Tibial nerve (tissue), 4 donors: ENCODE measurements at regions not wholly inside any gene's neighbourhood (a gene's known extent, or its start where the extent isn't known, plus 50 kb on each side); places are given as distances from the start of the nearest gene placed in this dataset.

Experiments used
- DNase-seq, 2 donors: peaks; one replicate each; pipeline ENCODE4 v3.0.0-alpha.2; 2019; ENCODE audit warnings: low spot score in 2 of 2
- H3K27ac ChIP-seq, 4 donors: fragments of 200-600 bp; sonication (generic) in 3 of 4; one replicate each; pipeline ENCODE4 v1.5.1; 2017 to 2019; ENCODE audit warnings: mild to moderate bottlenecking in 1 of 4
- H3K27me3 ChIP-seq, 2 donors: fragments of 200-600 bp; sonication (generic) in 1 of 2; one replicate each; pipeline versions ENCODE4 v1.5.1 to v1.6.0; 2017 to 2019
- H3K36me3 ChIP-seq, 3 donors: fragments of 200-600 bp; sonication (generic); one replicate each; pipeline ENCODE4 v1.5.1; 2018 to 2019
- H3K4me1 ChIP-seq, 4 donors: fragments of 200-600 bp; sonication (generic) in 3 of 4; one replicate each; pipeline ENCODE4 v1.5.1; 2017 to 2019
- H3K4me3 ChIP-seq, 4 donors: fragments of 200-600 bp; sonication (generic) in 3 of 4; one replicate each; pipeline ENCODE4 v1.5.1; 2017 to 2019; ENCODE audit warnings: mild to moderate bottlenecking in 1 of 4, moderate library complexity in 1 of 4
- H3K9me3 ChIP-seq, 4 donors: fragments of 200-600 bp; sonication (generic) in 3 of 4; one replicate each; pipeline ENCODE4 v1.5.1; 2017 to 2019
- EP300 ChIP-seq, 2 donors: sonication (generic); formaldehyde crosslinking; IDR thresholded peaks; one replicate each; pipeline ENCODE4 v1.6.1; 2017; ENCODE audit warnings: antibody characterized with exemption in 2 of 2, mild to moderate bottlenecking in 1 of 2
- POLR2A ChIP-seq, 2 donors: fragments of 450-650 bp; IDR thresholded peaks; one replicate each; pipeline ENCODE4 v1.6.1; 2017; ENCODE audit warnings: antibody characterized with exemption in 2 of 2, mild to moderate bottlenecking in 2 of 2, moderate library complexity in 2 of 2
- WGBS, 2 donors: methylation state at CpG; one replicate each; pipeline ENCODE4 v1.1.5; 2018; 5-methylcytosine and 5-hydroxymethylcytosine counted together
- TF ChIP-seq, protein P1 (sequence below), 5 experiments: fragments of 200-600 bp in 3 of 5; fragments of 450-650 bp in 2 of 5; sonication (generic) in 3 of 5; IDR thresholded peaks; one replicate each; pipeline ENCODE4 v1.5.1; 2016 to 2019; ENCODE audit warnings: antibody characterized with exemption in 5 of 5, mild to moderate bottlenecking in 3 of 5, moderate library complexity in 2 of 5

DNA sequence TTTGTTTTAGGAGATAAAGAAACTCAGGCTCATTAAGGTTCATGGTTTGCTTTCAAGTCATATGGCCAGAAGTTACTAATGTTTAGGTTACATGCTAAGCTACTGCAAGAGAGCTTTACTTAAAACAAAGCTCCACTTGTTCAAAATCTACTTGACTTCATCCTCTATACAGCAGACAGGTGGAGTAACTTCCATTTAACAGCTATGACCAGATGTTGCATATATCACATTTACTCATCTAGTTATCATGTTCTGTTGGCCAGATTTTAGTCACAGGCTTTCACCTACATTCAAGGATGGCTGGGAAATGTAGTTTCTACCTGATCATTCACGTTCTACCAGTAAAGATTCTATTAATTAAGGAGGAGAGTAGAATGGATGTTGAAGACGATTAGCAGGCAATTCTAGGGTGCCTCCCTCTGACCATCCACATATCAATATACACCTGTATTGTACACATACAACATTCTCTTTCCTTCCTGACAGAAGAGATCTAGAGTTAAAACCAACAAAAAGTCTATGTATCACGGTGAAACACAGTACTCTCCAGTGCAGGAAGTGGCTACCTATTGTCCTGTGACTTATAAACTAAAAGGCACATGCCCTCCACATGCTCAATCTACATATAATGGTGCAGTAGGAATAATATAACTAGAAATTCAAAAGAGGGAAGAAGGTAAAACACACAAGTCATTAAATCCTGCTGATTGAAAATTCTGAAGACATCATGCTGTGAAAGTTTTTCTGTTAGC is 488.0 kb downstream of the MDFIC start:
- no peaks in the 10 kb centered on the region for H3K4me1 ChIP-seq
- H3K36me3 ChIP-seq = no peaks in the 10 kb centered on the region
- WGBS, 2 donors = 84% methylated on average over 3 of the region's 3 CpGs
- no peak overlapping the region for H3K27ac ChIP-seq
- H3K4me3 ChIP-seq = no peak overlapping the region
- no peak for DNase-seq
- TF ChIP-seq POLR2A (IDR thresholded peaks at IDR 0.05) (no peak), EP300 (IDR thresholded peaks at IDR 0.05) (no peak)
- TF ChIP-seq, protein P1, sequence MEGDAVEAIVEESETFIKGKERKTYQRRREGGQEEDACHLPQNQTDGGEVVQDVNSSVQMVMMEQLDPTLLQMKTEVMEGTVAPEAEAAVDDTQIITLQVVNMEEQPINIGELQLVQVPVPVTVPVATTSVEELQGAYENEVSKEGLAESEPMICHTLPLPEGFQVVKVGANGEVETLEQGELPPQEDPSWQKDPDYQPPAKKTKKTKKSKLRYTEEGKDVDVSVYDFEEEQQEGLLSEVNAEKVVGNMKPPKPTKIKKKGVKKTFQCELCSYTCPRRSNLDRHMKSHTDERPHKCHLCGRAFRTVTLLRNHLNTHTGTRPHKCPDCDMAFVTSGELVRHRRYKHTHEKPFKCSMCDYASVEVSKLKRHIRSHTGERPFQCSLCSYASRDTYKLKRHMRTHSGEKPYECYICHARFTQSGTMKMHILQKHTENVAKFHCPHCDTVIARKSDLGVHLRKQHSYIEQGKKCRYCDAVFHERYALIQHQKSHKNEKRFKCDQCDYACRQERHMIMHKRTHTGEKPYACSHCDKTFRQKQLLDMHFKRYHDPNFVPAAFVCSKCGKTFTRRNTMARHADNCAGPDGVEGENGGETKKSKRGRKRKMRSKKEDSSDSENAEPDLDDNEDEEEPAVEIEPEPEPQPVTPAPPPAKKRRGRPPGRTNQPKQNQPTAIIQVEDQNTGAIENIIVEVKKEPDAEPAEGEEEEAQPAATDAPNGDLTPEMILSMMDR (IDR thresholded peaks at IDR 0.05) = no peak
- no peaks in the 10 kb centered on the region for H3K27me3 ChIP-seq
- H3K9me3 ChIP-seq = no peaks in the 10 kb centered on the region

DNA sequence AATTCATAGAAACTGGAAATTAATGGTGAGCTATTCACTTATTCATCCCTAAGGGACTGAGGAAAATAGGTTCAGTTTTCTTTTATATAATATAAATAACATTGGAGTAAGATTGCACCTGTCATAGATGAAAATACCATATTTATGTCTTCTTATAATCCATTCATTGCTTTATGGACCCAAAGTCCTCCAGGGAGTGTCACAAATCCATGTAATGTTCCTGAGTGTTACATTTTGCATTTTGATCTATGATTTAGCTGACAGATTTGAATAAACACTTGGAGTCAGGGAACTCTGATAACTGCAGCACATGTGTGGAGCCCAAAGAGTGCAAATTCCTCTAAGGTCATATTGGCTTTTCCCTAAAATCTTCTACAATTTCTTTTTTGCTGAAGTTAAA is 484.3 kb downstream of the MDFIC start:
- Histone ChIP-seq H3K4me1 (no peaks in the 10 kb centered on the region), H3K9me3 (peaks cover 0 to 3% (median 0%) of the 10 kb centered on the region in 4 donors), H3K4me3 (no peak overlapping the region), H3K27me3 (no peaks in the 10 kb centered on the region), H3K27ac (no peak overlapping the region), H3K36me3 (no peaks in the 10 kb centered on the region)
- no peak for DNase-seq
- TF ChIP-seq POLR2A (IDR thresholded peaks at IDR 0.05) = no peak
- TF ChIP-seq EP300 (IDR thresholded peaks at IDR 0.05) = no peak
- TF ChIP-seq, protein P1 (IDR thresholded peaks at IDR 0.05) = no peak

DNA sequence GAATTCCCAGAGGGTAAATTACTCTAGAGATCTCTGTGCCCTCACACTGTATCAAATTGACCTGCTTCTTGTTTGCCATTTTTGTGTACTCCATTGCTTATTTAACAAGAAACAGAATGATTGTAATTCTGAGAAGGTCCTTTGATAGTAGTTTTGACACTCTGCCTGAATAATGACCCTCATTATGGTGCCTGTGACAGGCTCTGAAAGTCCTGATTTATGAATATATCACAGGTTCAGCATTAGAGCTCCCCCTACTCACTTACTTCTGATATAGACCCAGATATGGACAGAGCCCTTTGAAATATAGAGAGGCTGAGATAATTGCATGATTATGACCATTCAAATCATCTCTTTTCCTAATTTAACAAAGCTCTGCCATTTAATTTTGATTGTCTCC is 465.2 kb downstream of the MDFIC start:
- H3K36me3 ChIP-seq = no peaks in the 10 kb centered on the region
- H3K4me1 ChIP-seq = no peaks in the 10 kb centered on the region
- H3K4me3 ChIP-seq = no peak overlapping the region
- TF ChIP-seq POLR2A (IDR thresholded peaks at IDR 0.05) = no peak
- no peak for TF ChIP-seq EP300 (IDR thresholded peaks at IDR 0.05)
- TF ChIP-seq, protein P1 (IDR thresholded peaks at IDR 0.05) = no peak
- H3K27ac ChIP-seq = no peak overlapping the region
- H3K27me3 ChIP-seq = no peaks in the 10 kb centered on the region
- no peaks in the 10 kb centered on the region for H3K9me3 ChIP-seq
- DNase-seq = no peak

DNA sequence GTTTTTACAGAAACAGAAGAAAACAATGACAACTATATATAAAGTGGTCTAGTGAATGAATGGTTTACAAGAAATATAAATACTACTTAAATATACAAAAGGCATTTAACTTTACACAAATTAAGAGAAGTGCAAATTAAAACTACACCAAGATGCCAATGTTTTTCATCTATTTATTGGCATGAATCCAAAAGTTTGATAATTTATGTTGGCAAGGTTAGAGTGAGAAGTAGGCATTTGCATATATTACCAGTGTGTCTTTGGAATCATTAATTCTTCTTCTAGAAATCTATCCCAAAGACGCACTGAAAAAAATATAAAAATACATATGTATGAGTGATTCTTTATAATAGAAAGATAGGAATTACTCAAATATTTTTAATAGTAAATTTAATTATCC is 457.4 kb downstream of the MDFIC start:
- Histone ChIP-seq H3K4me3 (no peak overlapping the region), H3K36me3 (no peaks in the 10 kb centered on the region), H3K9me3 (no peaks in the 10 kb centered on the region), H3K27me3 (no peaks in the 10 kb centered on the region), H3K27ac (no peak overlapping the region), H3K4me1 (no peaks in the 10 kb centered on the region)
- 94 to 100% methylated on average over 1 of the region's 1 CpG for WGBS, 2 donors
- no peak for TF ChIP-seq EP300 (IDR thresholded peaks at IDR 0.05)
- TF ChIP-seq, protein P1 (IDR thresholded peaks at IDR 0.05) = no peak
- TF ChIP-seq POLR2A (IDR thresholded peaks at IDR 0.05) = no peak
- no peak for DNase-seq

DNA sequence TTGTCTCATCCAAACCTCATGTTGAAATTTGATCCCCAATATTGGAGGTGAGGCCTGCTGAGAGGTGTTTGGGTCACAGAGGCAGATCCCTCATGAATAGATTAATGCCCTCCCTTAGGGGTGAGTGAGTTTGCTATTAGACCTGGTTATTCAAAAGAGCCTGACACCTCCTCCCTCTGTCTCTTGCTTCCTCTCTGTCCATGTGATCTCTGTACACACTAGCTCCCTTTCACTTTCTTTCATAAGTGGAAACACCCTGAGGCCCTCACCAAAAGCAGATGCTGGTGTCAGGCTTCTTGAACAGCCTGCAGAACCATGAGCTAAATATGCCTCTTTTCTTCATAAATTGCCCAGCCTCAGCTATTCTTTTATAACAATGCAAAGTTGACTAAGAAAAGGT is 447.1 kb downstream of the MDFIC start:
- Histone ChIP-seq H3K4me3 (no peak overlapping the region), H3K36me3 (no peaks in the 10 kb centered on the region), H3K27ac (no peak overlapping the region), H3K9me3 (no peaks in the 10 kb centered on the region), H3K4me1 (no peaks in the 10 kb centered on the region), H3K27me3 (no peaks in the 10 kb centered on the region)
- TF ChIP-seq, protein P1 (IDR thresholded peaks at IDR 0.05) = no peak
- no peak for TF ChIP-seq POLR2A (IDR thresholded peaks at IDR 0.05)
- no peak for TF ChIP-seq EP300 (IDR thresholded peaks at IDR 0.05)
- no peak for DNase-seq
